Osteocyte (in vitro differentiated cells): ENCODE measurements at regions not wholly inside any gene's neighbourhood (a gene's known extent, or its start where the extent isn't known, plus 50 kb on each side); places are given as distances from the start of the nearest gene placed in this dataset.
A peak's percentile ranks its signal among the peaks of the same experiment; 100 is the strongest.

Experiments used
- DNase-seq: peaks from one replicate; pipeline ENCODE4 v3.0.0; 2021; ENCODE audit warnings: mixed read lengths; ENCODE audit not compliant: unreplicated experiment; ENCODE audit errors: extremely low spot score
- H3K27ac Mint-ChIP-seq: one replicate; pipeline ENCODE4 v1.8.0; 2021; ENCODE audit warnings: mild to moderate bottlenecking, mixed read lengths; ENCODE audit not compliant: unreplicated experiment
- H3K27me3 Mint-ChIP-seq: one replicate; pipeline ENCODE4 v1.8.0; 2021; ENCODE audit warnings: mixed read lengths; ENCODE audit not compliant: unreplicated experiment
- H3K36me3 Mint-ChIP-seq: one replicate; pipeline ENCODE4 v1.8.0; 2021; ENCODE audit warnings: mixed read lengths; ENCODE audit not compliant: unreplicated experiment
- H3K4me1 Mint-ChIP-seq: one replicate; pipeline ENCODE4 v1.8.0; 2021; ENCODE audit warnings: mixed read lengths; ENCODE audit not compliant: unreplicated experiment
- H3K4me3 Mint-ChIP-seq: one replicate; pipeline ENCODE4 v1.8.0; 2021; ENCODE audit warnings: mild to moderate bottlenecking, moderate library complexity, mixed read lengths; ENCODE audit not compliant: unreplicated experiment
- H3K9me3 Mint-ChIP-seq: one replicate; pipeline ENCODE4 v1.8.0; 2021; ENCODE audit warnings: mixed read lengths; ENCODE audit not compliant: unreplicated experiment
- CTCF ChIP-seq: fragments of 200-600 bp; sonication (generic); IDR thresholded peaks from 2 replicates; pipeline ENCODE4 v1.5.0; 2021; ENCODE audit warnings: antibody characterized with exemption, mild to moderate bottlenecking, moderate library complexity

- no peak for DNase-seq
- TF ChIP-seq CTCF = no peak
- no peak overlapping the region for H3K4me3 Mint-ChIP-seq
Measured at GRCh38 chr20:23146181-23146580, 60.1 kb upstream of the CD93 start.

GRCh38 chr20:23145281-23145700 lies 59.2 kb upstream of the CD93 start:
- peak overlapping the region; percentile 42 for H3K4me3 Mint-ChIP-seq
- no peak for DNase-seq

More at GRCh38 chr20:23146181-23146580, 60.1 kb upstream of the CD93 start:
- Mint-ChIP-seq H3K27ac (peak overlapping the region; percentile 24), H3K4me1 (peaks cover 70% of the 10 kb centered on the region), H3K9me3 (no peaks in the 10 kb centered on the region), H3K27me3 (no peaks in the 10 kb centered on the region), H3K36me3 (no peaks in the 10 kb centered on the region)

GRCh38 chr20:23144856-23145255 lies 58.7 kb upstream of the CD93 start:
- H3K9me3 Mint-ChIP-seq = no peaks in the 10 kb centered on the region
- no peaks in the 10 kb centered on the region for H3K36me3 Mint-ChIP-seq
- no peak overlapping the region for H3K4me3 Mint-ChIP-seq
- TF ChIP-seq CTCF = no peak
- peaks cover 68% of the 10 kb centered on the region for H3K4me1 Mint-ChIP-seq
- DNase-seq = no peak
- H3K27me3 Mint-ChIP-seq = no peaks in the 10 kb centered on the region
- peak overlapping the region; percentile 86 for H3K27ac Mint-ChIP-seq

More at GRCh38 chr20:23145281-23145700, 59.2 kb upstream of the CD93 start:
- peaks cover 72% of the 10 kb centered on the region for H3K4me1 Mint-ChIP-seq
- H3K36me3 Mint-ChIP-seq = no peaks in the 10 kb centered on the region
- no peaks in the 10 kb centered on the region for H3K27me3 Mint-ChIP-seq
- no peak for TF ChIP-seq CTCF
- H3K9me3 Mint-ChIP-seq = no peaks in the 10 kb centered on the region
- peak overlapping the region; percentile 86 for H3K27ac Mint-ChIP-seq

- H3K27ac Mint-ChIP-seq = peak overlapping the region; percentile 86
Measured at GRCh38 chr20:23143986-23144690, 58.0 kb upstream of the CD93 start.

More at GRCh38 chr20:23143986-23144690, 58.0 kb upstream of the CD93 start:
- Mint-ChIP-seq H3K27me3 (no peaks in the 10 kb centered on the region), H3K4me1 (peaks cover 68% of the 10 kb centered on the region), H3K36me3 (no peaks in the 10 kb centered on the region), H3K4me3 (no peak overlapping the region), H3K9me3 (no peaks in the 10 kb centered on the region)
- no peak for DNase-seq
- no peak for TF ChIP-seq CTCF
